ENCODE measurements at regions not wholly inside any gene's neighbourhood (a gene's known extent, or its start where the extent isn't known, plus 50 kb on each side); places are given as distances from the start of the nearest gene placed in this dataset.

GRCh38 chr3:43909149-43909548 is 218.4 kb downstream of the ABHD5 start:
- WGBS (ENCODE audit: insufficient coverage), result 100% methylated on average over 3 of the region's 3 CpGs
- no peak overlapping the region for H3K27ac Mint-ChIP-seq
- ATAC-seq (ENCODE audit: low read depth), result no peak

GRCh38 chr3:43910750-43911149 is 220.0 kb downstream of the ABHD5 start:
- no peaks in the 10 kb centered on the region for H3K27me3 ChIP-seq (replicated peaks in 1 of 4; ENCODE audit: control extremely low read depth in 1 of 4, control insufficient read depth in 3 of 4, insufficient read depth in 4 of 4, low read length in 3 of 4)
- ATAC-seq (ENCODE audit: low read depth) (no peak), DNase-seq (no peak)
- no peak overlapping the region for H2AFZ ChIP-seq (ENCODE audit: insufficient read depth, low read depth, low read length, poor library complexity, severe bottlenecking)
- H3K4me2 ChIP-seq (replicated peaks; ENCODE audit: low read depth, low read length, poor library complexity, severe bottlenecking), result no peak overlapping the region
- TF ChIP-seq EZH2 (IDR thresholded peaks at IDR 0.05; ENCODE audit: borderline replicate concordance, insufficient read depth, low read depth, low read length, poor library complexity, severe bottlenecking) (no peak), CTCF (IDR thresholded peaks at IDR 0.05) (no peak)
- H3K4me1 ChIP-seq (ENCODE audit: control insufficient read depth in 2 of 2, insufficient read depth in 2 of 2, low read length in 2 of 2), result peaks cover 13 to 16% of the 10 kb centered on the region in 2 donors
- no peaks in the 10 kb centered on the region for H3K36me3 ChIP-seq (replicated peaks in 1 of 2; ENCODE audit: control extremely low read depth in 1 of 2, control insufficient read depth in 1 of 2, extremely low read depth in 1 of 2, insufficient read depth in 2 of 2, low read length in 1 of 2)
- no peaks in the 10 kb centered on the region for H4K20me1 ChIP-seq (ENCODE audit: control insufficient read depth, insufficient read depth, low read length, poor library complexity, severe bottlenecking)
- H3K9me3 ChIP-seq (ENCODE audit: control extremely low read depth in 1 of 3, control insufficient read depth in 2 of 3, insufficient read depth in 1 of 3, low read length in 2 of 3), result no peaks in the 10 kb centered on the region
- ChIA-PET CTCF (no interaction called here), POLR2A (no interaction called here)
- H3K9ac ChIP-seq (ENCODE audit: low read length), result no peak overlapping the region
- peaks cover 2% of the 10 kb centered on the region for H3K27me3 Mint-ChIP-seq
- H3K4me1 Mint-ChIP-seq, result peaks cover 14% of the 10 kb centered on the region
- H3K27ac Mint-ChIP-seq, result no peak overlapping the region
- H3K9me3 Mint-ChIP-seq (ENCODE audit: insufficient read depth), result no peaks in the 10 kb centered on the region
- intact Hi-C loops (cut with micrococcal nuclease), result no loop called here
- WGBS (ENCODE audit: insufficient coverage), result 57% methylated on average over 1 of the region's 2 CpGs
- no peak overlapping the region for H3K4me3 ChIP-seq (ENCODE audit: control extremely low read depth in 1 of 5, extremely low read depth in 1 of 5, insufficient read depth in 1 of 5, low read depth in 2 of 5, low read length in 4 of 5)
- H3K4me3 Mint-ChIP-seq, result no peak overlapping the region
- no peak overlapping the region for H3K27ac ChIP-seq (ENCODE audit: low read length in 2 of 2)
- H3K79me2 ChIP-seq (ENCODE audit: control insufficient read depth, insufficient read depth, low read length), result no peaks in the 10 kb centered on the region

More at GRCh38 chr3:43909149-43909548, 218.4 kb downstream of the ABHD5 start:
- H3K4me1 ChIP-seq (ENCODE audit: control insufficient read depth in 2 of 2, insufficient read depth in 2 of 2, low read length in 2 of 2), result peaks cover 13 to 16% of the 10 kb centered on the region in 2 donors
- peaks cover 14% of the 10 kb centered on the region for H3K4me1 Mint-ChIP-seq
- H3K27ac ChIP-seq (ENCODE audit: low read length in 2 of 2), result no peak overlapping the region
- no peak overlapping the region for H3K4me3 ChIP-seq (ENCODE audit: control extremely low read depth in 1 of 5, extremely low read depth in 1 of 5, insufficient read depth in 1 of 5, low read depth in 2 of 5, low read length in 4 of 5)
- no peaks in the 10 kb centered on the region for H3K27me3 ChIP-seq (replicated peaks in 1 of 4; ENCODE audit: control extremely low read depth in 1 of 4, control insufficient read depth in 3 of 4, insufficient read depth in 4 of 4, low read length in 3 of 4)
- intact Hi-C loops (cut with micrococcal nuclease), result no loop called here
- H3K27me3 Mint-ChIP-seq, result no peaks in the 10 kb centered on the region
- no peaks in the 10 kb centered on the region for H3K79me2 ChIP-seq (ENCODE audit: control insufficient read depth, insufficient read depth, low read length)
- H2AFZ ChIP-seq (ENCODE audit: insufficient read depth, low read depth, low read length, poor library complexity, severe bottlenecking), result no peak overlapping the region
- CTCF ChIA-PET, result no interaction called here
- H3K9me3 Mint-ChIP-seq (ENCODE audit: insufficient read depth), result no peaks in the 10 kb centered on the region
- TF ChIP-seq EZH2 (IDR thresholded peaks at IDR 0.05; ENCODE audit: borderline replicate concordance, insufficient read depth, low read depth, low read length, poor library complexity, severe bottlenecking), result no peak
- no peak for TF ChIP-seq CTCF (IDR thresholded peaks at IDR 0.05)
- no peaks in the 10 kb centered on the region for H3K36me3 ChIP-seq (replicated peaks in 1 of 2; ENCODE audit: control extremely low read depth in 1 of 2, control insufficient read depth in 1 of 2, extremely low read depth in 1 of 2, insufficient read depth in 2 of 2, low read length in 1 of 2)
- no peaks in the 10 kb centered on the region for H4K20me1 ChIP-seq (ENCODE audit: control insufficient read depth, insufficient read depth, low read length, poor library complexity, severe bottlenecking)
- no peaks in the 10 kb centered on the region for H3K9me3 ChIP-seq (ENCODE audit: control extremely low read depth in 1 of 3, control insufficient read depth in 2 of 3, insufficient read depth in 1 of 3, low read length in 2 of 3)
- H3K4me3 Mint-ChIP-seq, result no peak overlapping the region
- DNase-seq, result no peak
- no peak overlapping the region for H3K9ac ChIP-seq (ENCODE audit: low read length)
- POLR2A ChIA-PET, result no interaction called here
- H3K4me2 ChIP-seq (replicated peaks; ENCODE audit: low read depth, low read length, poor library complexity, severe bottlenecking), result no peak overlapping the region
